ENCODE measurements at regions not wholly inside any gene's neighbourhood (a gene's known extent, or its start where the extent isn't known, plus 50 kb on each side); places are given as distances from the start of the nearest gene placed in this dataset.

GRCh38 chr11:8326337-8326736, 62.7 kb upstream of the LMO1 start:
- Histone ChIP-seq H3K9ac (replicated peaks in 1 of 4; ENCODE audit: extremely low read depth in 1 of 4, low read depth in 3 of 4, low read length in 3 of 4) (no peak overlapping the region; a peak in 1 of 7 replicates), H3K23me2 (ENCODE audit: low read depth, low read length) (no peaks in the 10 kb centered on the region), H3K36me3 (ENCODE audit: control insufficient read depth in 2 of 4, insufficient read depth in 4 of 4, low read length in 3 of 4) (no peaks in the 10 kb centered on the region), H4K91ac (replicated peaks; ENCODE audit: insufficient read length, low read length) (peak overlapping the region; percentile 29), H2BK5ac (ENCODE audit: low read depth, low read length) (no peak overlapping the region), H3K14ac (ENCODE audit: insufficient read length) (no peak overlapping the region), H4K5ac (ENCODE audit: insufficient read length, low read depth, low read length) (no peak overlapping the region), H2AFZ (ENCODE audit: low read length) (no peak overlapping the region), H2BK120ac (replicated peaks; ENCODE audit: low read depth, low read length) (no peak overlapping the region), H3K27ac (ENCODE audit: low read depth, low read length) (no peak overlapping the region), H2BK12ac (ENCODE audit: low read depth, low read length) (peak overlapping the region; percentile 27; the same call in 1 of the 2 replicates), H3K23ac (ENCODE audit: insufficient read length) (no peak overlapping the region), H3K79me2 (ENCODE audit: control insufficient read depth in 1 of 2, insufficient read depth in 2 of 2, low read length in 2 of 2) (no peaks in the 10 kb centered on the region), H3K4ac (replicated peaks; ENCODE audit: insufficient read length, low read depth, low read length) (no peak overlapping the region), H3K18ac (ENCODE audit: extremely low read depth, low read length) (no peak overlapping the region), H2AK5ac (ENCODE audit: low read depth, low read length) (no peak overlapping the region), H3K4me1 (replicated peaks in 1 of 4; ENCODE audit: control insufficient read depth in 3 of 4, insufficient read depth in 4 of 4, low read length in 3 of 4) (peaks cover 5 to 21% (median 9%) of the 10 kb centered on the region in 4 experiments), H2BK20ac (ENCODE audit: low read length) (0 out of 2 replicates have a peak overlapping the region, but pooled peaks have one; percentile 32), H3K79me1 (ENCODE audit: low read depth, low read length) (no peaks in the 10 kb centered on the region), H3K27me3 (replicated peaks in 1 of 4; ENCODE audit: control insufficient read depth in 3 of 4, extremely low read depth in 1 of 4, insufficient read depth in 3 of 4, low read length in 3 of 4) (no peaks in the 10 kb centered on the region; a peak in 2 of 7 replicates), H3K4me3 (ENCODE audit: extremely low read depth in 1 of 4, insufficient read depth in 2 of 4, low read depth in 3 of 4, low read length in 4 of 4) (no peak overlapping the region), H3K56ac (replicated peaks; ENCODE audit: insufficient read length, low read depth, low read length) (no peak overlapping the region), H4K20me1 (replicated peaks in 1 of 2; ENCODE audit: control insufficient read depth in 1 of 2, insufficient read depth in 2 of 2, low read length in 2 of 2) (no peaks in the 10 kb centered on the region), H4K8ac (ENCODE audit: extremely low read depth, insufficient read depth, low read length) (no peak overlapping the region), H3K9me3 (ENCODE audit: insufficient read depth in 2 of 2, low read depth in 1 of 2, low read length in 1 of 2) (peaks cover 4 to 7% of the 10 kb centered on the region in 2 experiments; a peak in 3 of 4 replicates), H3K4me2 (ENCODE audit: insufficient read depth in 1 of 2, low read depth in 2 of 2, low read length in 2 of 2) (no peak overlapping the region), H2BK15ac (ENCODE audit: low read length) (no peak overlapping the region)
- ChIA-PET CTCF (ENCODE audit: partially characterized antibody) (interaction anchor here (0.7 to 5.9 kb wide), 11 partner anchors 8 to 588 kb away, joined by 3 to 62 read pairs (median 3); partner anchors contain the start of gene LMO1), POLR2A (ENCODE audit: partially characterized antibody) (no interaction called here)
- FAIRE-seq (no peak), DNase-seq (ENCODE audit: low read depth in 1 of 2, low spot score in 2 of 2) (no peak)
- 83% methylated on average over 3 of the region's 3 CpGs; no CpG with 5 or more reads in 1 of the 2 experiments for WGBS, 2 experiments (ENCODE audit: extremely low coverage in 1 of 2, insufficient coverage in 1 of 2, insufficient read length in 1 of 2, insufficient replicate concordance in 2 of 2, low coverage in 1 of 2, low lambda C conversion rate in 2 of 2, missing lambda C conversion rate in 1 of 2)
- TF ChIP-seq ATF2 (IDR thresholded peaks at IDR 0.05; ENCODE audit: low read length): no peak
- no peak for TF ChIP-seq POLR2A (IDR thresholded peaks at IDR 0.05; ENCODE audit: control extremely low read depth in 1 of 2, low read depth in 2 of 2, low read length in 2 of 2)
- no peak for TF ChIP-seq RAD21 (IDR thresholded peaks at IDR 0.05 in 1 of 2, conservative IDR thresholded peaks at IDR 0.05 in 1 of 2; ENCODE audit: low read depth in 2 of 2, low read length in 2 of 2)
- no peak for TF ChIP-seq SRF (IDR thresholded peaks at IDR 0.05; ENCODE audit: low read depth, low read length)
- no peak for TF ChIP-seq CHD1 (IDR thresholded peaks at IDR 0.05; ENCODE audit: low read depth, low read length)
- TF ChIP-seq GABPA (IDR thresholded peaks at IDR 0.05; ENCODE audit: borderline replicate concordance, insufficient read depth, low read length): no peak
- TF ChIP-seq EP300 (IDR thresholded peaks at IDR 0.05; ENCODE audit: borderline replicate concordance in 1 of 2, low read depth in 2 of 2, low read length in 2 of 2): no peak
- TF ChIP-seq SP4 (IDR thresholded peaks at IDR 0.05; ENCODE audit: low read length): no peak
- TF ChIP-seq CTBP2 (IDR thresholded peaks at IDR 0.05; ENCODE audit: borderline replicate concordance, insufficient read depth, insufficient read length, low read length): no peak
- no peak for TF ChIP-seq ATF3 (IDR thresholded peaks at IDR 0.05; ENCODE audit: insufficient read depth, low read depth, low read length)
- TF ChIP-seq RBBP5 (IDR thresholded peaks at IDR 0.05; ENCODE audit: borderline replicate concordance, low read depth, low read length): no peak

All from H1 (cell line).